ENCODE measurements at regions not wholly inside any gene's neighbourhood (a gene's known extent, or its start where the extent isn't known, plus 50 kb on each side); places are given as distances from the start of the nearest gene placed in this dataset.

GRCh38 chr14:66143387-66144112, 342.6 kb upstream of the CCDC196 start:
- TF ChIP-seq, protein P1, sequence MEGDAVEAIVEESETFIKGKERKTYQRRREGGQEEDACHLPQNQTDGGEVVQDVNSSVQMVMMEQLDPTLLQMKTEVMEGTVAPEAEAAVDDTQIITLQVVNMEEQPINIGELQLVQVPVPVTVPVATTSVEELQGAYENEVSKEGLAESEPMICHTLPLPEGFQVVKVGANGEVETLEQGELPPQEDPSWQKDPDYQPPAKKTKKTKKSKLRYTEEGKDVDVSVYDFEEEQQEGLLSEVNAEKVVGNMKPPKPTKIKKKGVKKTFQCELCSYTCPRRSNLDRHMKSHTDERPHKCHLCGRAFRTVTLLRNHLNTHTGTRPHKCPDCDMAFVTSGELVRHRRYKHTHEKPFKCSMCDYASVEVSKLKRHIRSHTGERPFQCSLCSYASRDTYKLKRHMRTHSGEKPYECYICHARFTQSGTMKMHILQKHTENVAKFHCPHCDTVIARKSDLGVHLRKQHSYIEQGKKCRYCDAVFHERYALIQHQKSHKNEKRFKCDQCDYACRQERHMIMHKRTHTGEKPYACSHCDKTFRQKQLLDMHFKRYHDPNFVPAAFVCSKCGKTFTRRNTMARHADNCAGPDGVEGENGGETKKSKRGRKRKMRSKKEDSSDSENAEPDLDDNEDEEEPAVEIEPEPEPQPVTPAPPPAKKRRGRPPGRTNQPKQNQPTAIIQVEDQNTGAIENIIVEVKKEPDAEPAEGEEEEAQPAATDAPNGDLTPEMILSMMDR (IDR thresholded peaks at IDR 0.05): no peak
- no peak for TF ChIP-seq POLR2A (IDR thresholded peaks at IDR 0.05)

Data from uterus (tissue), 2 donors.